MM.1S (cell line): ENCODE measurements at regions not wholly inside any gene's neighbourhood (a gene's known extent, or its start where the extent isn't known, plus 50 kb on each side); places are given as distances from the start of the nearest gene placed in this dataset.

ENCODE experiments used
- CTCF ChIP-seq: fragments of 300-600 bp; sonication (generic); IDR thresholded peaks from 2 replicates; pipeline ENCODE4 v1.5.1; 2016; ENCODE audit warnings: antibody characterized with exemption, low read length, mixed read lengths
- EZH2phosphoT487 ChIP-seq: fragments of 300-600 bp; sonication (generic); IDR thresholded peaks from 2 replicates; pipeline ENCODE4 v1.6.1; 2018; ENCODE audit warnings: antibody characterized with exemption, low read length

- no peak for TF ChIP-seq CTCF
- TF ChIP-seq EZH2phosphoT487: no peak
These were observed 625.9 kb upstream of the RAG2 start for GRCh38 chr11:37223962-37224361.
